ENCODE measurements at regions not wholly inside any gene's neighbourhood (a gene's known extent, or its start where the extent isn't known, plus 50 kb on each side); places are given as distances from the start of the nearest gene placed in this dataset.

DNA sequence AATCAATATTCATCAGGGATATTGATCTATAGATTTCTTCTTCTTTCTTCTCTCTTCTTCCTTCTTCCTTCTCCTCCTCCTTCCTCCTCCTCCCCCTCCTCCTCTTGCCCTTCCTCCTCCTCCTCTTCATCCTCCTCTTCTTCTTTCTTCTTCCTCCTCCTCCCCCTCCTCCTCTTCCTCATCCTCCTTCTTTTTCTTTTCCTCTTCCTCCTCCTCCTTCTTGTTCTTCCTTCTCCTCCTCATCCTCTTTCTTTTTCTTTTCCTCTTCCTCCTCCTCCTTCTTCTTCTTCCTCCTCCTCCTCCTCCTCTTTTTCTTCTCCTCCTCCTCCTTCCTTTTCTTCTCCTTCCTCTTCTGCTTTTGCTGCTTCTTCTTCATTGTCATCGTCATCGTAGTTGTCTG lies 52.4 kb upstream of the SERINC1 start:
- DNase-seq (ENCODE audit: low spot score) = no peak

DNA sequence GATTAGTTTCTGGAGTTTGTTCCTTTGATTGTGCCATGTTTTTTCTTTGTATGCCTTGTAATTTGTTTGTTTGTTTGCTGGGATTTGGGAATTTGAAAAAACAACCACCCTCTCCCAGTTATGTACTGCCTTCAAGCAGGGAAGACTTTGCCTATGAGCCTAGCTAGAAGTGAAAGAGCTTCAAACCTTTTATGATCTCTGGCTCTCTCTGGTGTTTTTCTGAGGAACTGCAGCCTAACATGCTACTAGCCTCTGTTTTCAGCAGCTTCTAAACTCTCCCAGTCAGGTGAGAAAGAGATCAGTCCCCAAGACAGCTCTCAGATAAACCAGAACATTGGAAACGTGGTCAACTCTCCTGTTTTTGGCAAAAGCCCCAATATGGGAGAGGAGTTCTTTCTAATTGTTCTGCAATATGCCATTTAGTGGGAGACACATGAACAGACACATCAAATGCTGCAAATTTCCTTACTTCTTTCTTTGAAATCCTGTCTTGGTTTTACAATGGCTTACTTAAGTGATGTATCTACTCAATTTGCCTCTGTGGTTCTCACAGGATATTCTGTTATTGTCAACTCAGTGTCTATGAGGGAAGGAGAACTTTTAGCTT lies 58.9 kb upstream of the SERINC1 start:
- DNase-seq (ENCODE audit: low spot score) = peak; percentile 63

- no peak for DNase-seq (ENCODE audit: low spot score)
Observed at GRCh38 chr6:122548281-122548680, 61.9 kb upstream of the PKIB start.

DNA sequence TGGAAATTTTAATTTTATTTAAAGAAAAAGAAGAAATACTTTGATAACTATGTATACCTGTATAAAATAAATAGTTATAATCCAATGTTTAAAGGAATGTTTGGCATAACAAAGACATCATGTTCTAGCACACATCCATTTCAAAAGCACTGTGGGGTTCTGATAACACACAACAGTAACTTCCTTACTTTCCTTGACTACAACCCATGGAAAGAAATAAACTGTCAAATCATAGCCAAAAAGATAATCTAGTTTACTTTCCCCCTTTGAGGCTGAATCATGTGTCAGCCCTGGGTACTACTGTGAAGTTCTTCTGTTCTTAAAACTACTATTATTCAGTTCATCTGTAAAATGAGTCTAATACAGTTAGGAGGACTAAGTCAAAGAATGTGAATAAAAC lies 61.4 kb upstream of the PKIB start:
- DNase-seq (ENCODE audit: low spot score) = no peak

GRCh38 chr6:122553697-122554096 lies 56.5 kb upstream of the PKIB start:
- no peak for DNase-seq (ENCODE audit: low spot score)

- no peak for DNase-seq (ENCODE audit: low spot score)
Observed at GRCh38 chr6:122555561-122555960, 54.6 kb upstream of the PKIB start.

- DNase-seq (ENCODE audit: low spot score) = no peak
Observed at GRCh38 chr6:122558080-122558479, 52.1 kb upstream of the PKIB start.
